ENCODE measurements at regions not wholly inside any gene's neighbourhood (a gene's known extent, or its start where the extent isn't known, plus 50 kb on each side); places are given as distances from the start of the nearest gene placed in this dataset.

- DNase-seq: no peak
- H3K27ac Mint-ChIP-seq: no peak overlapping the region
- H3K9me3 Mint-ChIP-seq (ENCODE audit: low read depth): no peaks in the 10 kb centered on the region
- no peak for ATAC-seq
- CTCF ChIA-PET: no interaction called here
- no peaks in the 10 kb centered on the region for H3K4me1 Mint-ChIP-seq
- no peaks in the 10 kb centered on the region for H3K27me3 Mint-ChIP-seq
- H3K4me3 Mint-ChIP-seq: no peak overlapping the region
- no peaks in the 10 kb centered on the region for H3K36me3 Mint-ChIP-seq
Measured at GRCh38 chr18:68233018-68233417, 481.9 kb downstream of the TMX3 start.

- DNase-seq: no peak
- no peaks in the 10 kb centered on the region for H3K4me1 Mint-ChIP-seq
- H3K36me3 Mint-ChIP-seq: no peaks in the 10 kb centered on the region
- H3K9me3 Mint-ChIP-seq (ENCODE audit: low read depth): no peaks in the 10 kb centered on the region
- CTCF ChIA-PET: no interaction called here
- H3K27ac Mint-ChIP-seq: no peak overlapping the region
- H3K27me3 Mint-ChIP-seq: no peaks in the 10 kb centered on the region
- ATAC-seq: no peak
- no peak overlapping the region for H3K4me3 Mint-ChIP-seq
Measured at GRCh38 chr18:68229351-68229750, 485.6 kb downstream of the TMX3 start.

DNA sequence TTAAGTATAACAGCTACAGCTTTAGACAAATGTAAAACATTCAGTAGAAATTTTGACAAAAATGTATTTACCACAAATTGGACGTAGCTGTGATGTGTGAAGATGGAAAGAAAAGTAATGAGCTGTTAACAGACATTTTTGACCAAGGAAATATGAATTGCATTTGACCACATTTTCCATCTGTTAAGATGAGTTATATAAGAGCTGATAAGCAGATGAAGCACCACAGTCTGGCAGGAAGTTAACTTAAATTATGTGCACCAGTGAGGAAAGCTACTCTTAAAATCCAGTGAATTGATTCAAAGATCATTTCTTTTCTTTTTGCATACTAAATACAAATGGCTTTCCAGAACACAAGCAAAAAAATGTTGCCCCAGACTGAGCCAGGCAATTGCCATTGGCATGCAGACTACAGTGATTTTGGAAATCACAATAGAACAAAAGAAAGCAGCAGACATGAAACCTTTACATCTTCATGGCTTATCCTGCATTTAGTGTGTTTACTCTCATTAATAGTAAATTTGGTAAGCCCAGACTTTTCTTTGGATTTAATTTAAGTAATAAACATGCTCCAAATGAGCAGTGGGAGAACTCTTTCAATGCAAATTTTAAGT, 493.7 kb downstream of the TMX3 start:
- Mint-ChIP-seq H3K9me3 (ENCODE audit: low read depth) (no peaks in the 10 kb centered on the region), H3K27me3 (no peaks in the 10 kb centered on the region), H3K4me3 (no peak overlapping the region), H3K36me3 (no peaks in the 10 kb centered on the region), H3K4me1 (no peaks in the 10 kb centered on the region), H3K27ac (no peak overlapping the region)
- CTCF ChIA-PET: no interaction called here
- no peak for DNase-seq
- no peak for ATAC-seq

- Mint-ChIP-seq H3K4me3 (no peak overlapping the region), H3K9me3 (ENCODE audit: low read depth) (no peaks in the 10 kb centered on the region), H3K4me1 (no peaks in the 10 kb centered on the region), H3K27ac (no peak overlapping the region), H3K27me3 (no peaks in the 10 kb centered on the region), H3K36me3 (no peaks in the 10 kb centered on the region)
- DNase-seq: no peak
- ATAC-seq: no peak
- CTCF ChIA-PET: no interaction called here
Measured at GRCh38 chr18:68220458-68220857, 494.4 kb downstream of the TMX3 start.

DNA sequence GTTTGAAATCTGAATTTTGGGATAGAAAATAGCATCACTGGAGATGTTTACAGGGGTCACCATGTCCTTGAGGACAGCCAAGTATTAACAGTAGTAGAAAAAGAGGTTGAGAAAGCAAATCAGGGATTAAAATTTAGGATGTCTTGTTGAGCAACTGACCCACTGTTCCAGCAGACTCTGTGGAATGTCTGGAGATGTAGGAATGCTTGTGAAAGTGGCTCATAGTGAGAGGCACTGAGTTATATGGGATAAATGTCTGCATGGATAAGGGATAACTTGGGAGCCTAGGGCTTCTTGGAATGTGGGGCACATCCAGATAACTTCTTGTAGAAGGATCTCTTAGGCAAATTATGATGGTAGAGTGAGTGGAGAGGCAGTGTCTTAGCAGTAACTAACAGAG, 495.0 kb downstream of the TMX3 start:
- ATAC-seq: no peak
- DNase-seq: no peak
- Mint-ChIP-seq H3K27me3 (no peaks in the 10 kb centered on the region), H3K9me3 (ENCODE audit: low read depth) (no peaks in the 10 kb centered on the region), H3K4me1 (no peaks in the 10 kb centered on the region), H3K36me3 (no peaks in the 10 kb centered on the region), H3K27ac (no peak overlapping the region), H3K4me3 (no peak overlapping the region)
- CTCF ChIA-PET: no interaction called here

DNA sequence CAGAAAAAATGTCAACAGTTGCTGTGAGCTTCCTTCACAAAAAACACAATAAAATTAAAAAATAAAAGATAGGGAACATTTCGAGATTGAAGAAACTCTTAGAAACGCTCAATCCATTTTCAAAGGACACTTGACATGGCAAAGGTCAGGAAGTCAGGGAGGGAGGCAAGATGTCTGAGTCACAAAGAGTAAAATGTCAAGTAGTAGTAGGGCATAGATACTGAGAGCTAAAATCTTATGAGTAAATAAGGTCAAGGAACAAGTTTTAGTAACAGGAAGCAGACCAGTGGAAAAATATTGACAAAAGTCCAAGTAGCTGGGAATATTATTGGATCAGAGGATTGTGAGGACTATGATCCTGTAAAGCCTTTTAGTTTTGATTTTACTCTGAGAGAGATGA, 495.6 kb downstream of the TMX3 start:
- Mint-ChIP-seq H3K27me3 (no peaks in the 10 kb centered on the region), H3K4me3 (no peak overlapping the region), H3K27ac (no peak overlapping the region), H3K9me3 (ENCODE audit: low read depth) (no peaks in the 10 kb centered on the region), H3K4me1 (no peaks in the 10 kb centered on the region), H3K36me3 (no peaks in the 10 kb centered on the region)
- no peak for DNase-seq
- CTCF ChIA-PET: no interaction called here
- no peak for ATAC-seq

DNA sequence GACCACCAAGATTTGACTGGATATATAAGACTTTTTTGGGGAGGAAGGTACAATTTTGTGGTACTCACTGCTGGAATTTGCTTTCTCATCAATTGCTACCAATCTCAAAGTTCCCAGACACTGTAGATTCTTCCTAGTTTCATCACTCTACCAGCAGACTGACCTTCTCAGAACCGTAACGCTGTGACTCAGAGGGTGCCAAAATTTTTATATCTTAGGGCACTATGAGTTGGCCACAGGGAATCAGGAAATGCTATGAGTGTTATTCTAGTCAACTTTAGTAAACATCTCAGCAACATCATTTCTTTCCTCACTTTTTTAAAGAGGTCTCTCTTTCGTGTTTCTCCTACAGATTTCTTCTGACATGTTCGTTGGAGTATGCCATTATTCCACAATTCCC, 499.0 kb downstream of the TMX3 start:
- H3K27me3 Mint-ChIP-seq: no peaks in the 10 kb centered on the region
- no peaks in the 10 kb centered on the region for H3K4me1 Mint-ChIP-seq
- DNase-seq: no peak
- no peaks in the 10 kb centered on the region for H3K36me3 Mint-ChIP-seq
- no peak overlapping the region for H3K27ac Mint-ChIP-seq
- CTCF ChIA-PET: no interaction called here
- H3K4me3 Mint-ChIP-seq: no peak overlapping the region
- H3K9me3 Mint-ChIP-seq (ENCODE audit: low read depth): no peaks in the 10 kb centered on the region
- ATAC-seq: no peak

DNA sequence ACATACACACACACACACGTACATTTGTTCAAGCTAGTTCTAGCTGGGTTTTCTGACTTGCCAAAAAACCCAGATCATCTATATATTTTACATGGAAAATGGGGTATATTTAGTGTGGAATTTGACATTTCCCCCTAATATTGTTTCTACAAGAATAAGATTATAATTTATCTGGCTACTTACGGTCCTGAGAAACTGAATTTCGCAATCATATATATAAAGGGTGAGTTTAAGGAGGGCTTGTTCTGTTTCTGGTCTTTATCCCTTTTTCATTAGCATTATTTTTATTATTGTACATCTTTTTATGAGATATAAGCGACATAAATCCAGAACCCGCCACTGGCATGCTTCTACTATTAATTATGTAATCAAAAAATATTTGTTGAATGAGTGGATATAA, 528.9 kb downstream of the TMX3 start:
- H3K27ac Mint-ChIP-seq: no peak overlapping the region
- CTCF ChIA-PET: no interaction called here
- H3K4me1 Mint-ChIP-seq: no peaks in the 10 kb centered on the region
- no peaks in the 10 kb centered on the region for H3K27me3 Mint-ChIP-seq
- no peaks in the 10 kb centered on the region for H3K9me3 Mint-ChIP-seq (ENCODE audit: low read depth)
- ATAC-seq: no peak
- no peak for DNase-seq
- H3K36me3 Mint-ChIP-seq: no peaks in the 10 kb centered on the region
- H3K4me3 Mint-ChIP-seq: no peak overlapping the region

- Mint-ChIP-seq H3K4me1 (no peaks in the 10 kb centered on the region), H3K36me3 (no peaks in the 10 kb centered on the region), H3K9me3 (ENCODE audit: low read depth) (no peaks in the 10 kb centered on the region), H3K27me3 (no peaks in the 10 kb centered on the region), H3K4me3 (no peak overlapping the region), H3K27ac (no peak overlapping the region)
- ATAC-seq (no peak), DNase-seq (no peak)
- CTCF ChIA-PET: no interaction called here
Measured at GRCh38 chr18:68181956-68182355, 533.0 kb downstream of the TMX3 start.

DNA sequence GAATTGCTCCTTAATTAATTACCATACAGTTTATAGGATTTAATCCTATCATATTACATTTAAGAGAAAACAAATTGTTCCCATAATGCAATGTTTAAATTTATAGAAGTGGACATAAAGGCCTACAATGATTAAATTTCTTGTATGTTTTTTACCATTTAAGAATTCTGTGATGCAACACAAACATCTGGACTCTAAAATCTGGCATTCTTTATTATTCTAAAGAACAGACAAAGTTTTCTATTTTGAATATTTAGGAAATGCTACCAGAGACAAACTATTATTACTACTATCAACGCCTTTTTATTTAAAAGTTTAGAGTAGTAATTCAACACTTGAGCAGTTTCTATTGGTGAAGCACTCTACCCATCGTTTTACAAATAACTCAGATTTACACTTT, 535.1 kb downstream of the TMX3 start:
- Mint-ChIP-seq H3K4me3 (no peak overlapping the region), H3K27ac (no peak overlapping the region), H3K36me3 (no peaks in the 10 kb centered on the region), H3K27me3 (no peaks in the 10 kb centered on the region), H3K4me1 (no peaks in the 10 kb centered on the region), H3K9me3 (ENCODE audit: low read depth) (no peaks in the 10 kb centered on the region)
- DNase-seq: no peak
- CTCF ChIA-PET: no interaction called here
- ATAC-seq: no peak

- H3K27ac Mint-ChIP-seq: no peak overlapping the region
- DNase-seq (no peak), ATAC-seq (no peak)
- no peaks in the 10 kb centered on the region for H3K4me1 Mint-ChIP-seq
- no peak overlapping the region for H3K4me3 Mint-ChIP-seq
- no peaks in the 10 kb centered on the region for H3K27me3 Mint-ChIP-seq
- CTCF ChIA-PET: no interaction called here
- H3K9me3 Mint-ChIP-seq (ENCODE audit: low read depth): peaks cover 2% of the 10 kb centered on the region
- no peaks in the 10 kb centered on the region for H3K36me3 Mint-ChIP-seq
Measured at GRCh38 chr18:68178921-68179320, 536.0 kb downstream of the TMX3 start.

DNA sequence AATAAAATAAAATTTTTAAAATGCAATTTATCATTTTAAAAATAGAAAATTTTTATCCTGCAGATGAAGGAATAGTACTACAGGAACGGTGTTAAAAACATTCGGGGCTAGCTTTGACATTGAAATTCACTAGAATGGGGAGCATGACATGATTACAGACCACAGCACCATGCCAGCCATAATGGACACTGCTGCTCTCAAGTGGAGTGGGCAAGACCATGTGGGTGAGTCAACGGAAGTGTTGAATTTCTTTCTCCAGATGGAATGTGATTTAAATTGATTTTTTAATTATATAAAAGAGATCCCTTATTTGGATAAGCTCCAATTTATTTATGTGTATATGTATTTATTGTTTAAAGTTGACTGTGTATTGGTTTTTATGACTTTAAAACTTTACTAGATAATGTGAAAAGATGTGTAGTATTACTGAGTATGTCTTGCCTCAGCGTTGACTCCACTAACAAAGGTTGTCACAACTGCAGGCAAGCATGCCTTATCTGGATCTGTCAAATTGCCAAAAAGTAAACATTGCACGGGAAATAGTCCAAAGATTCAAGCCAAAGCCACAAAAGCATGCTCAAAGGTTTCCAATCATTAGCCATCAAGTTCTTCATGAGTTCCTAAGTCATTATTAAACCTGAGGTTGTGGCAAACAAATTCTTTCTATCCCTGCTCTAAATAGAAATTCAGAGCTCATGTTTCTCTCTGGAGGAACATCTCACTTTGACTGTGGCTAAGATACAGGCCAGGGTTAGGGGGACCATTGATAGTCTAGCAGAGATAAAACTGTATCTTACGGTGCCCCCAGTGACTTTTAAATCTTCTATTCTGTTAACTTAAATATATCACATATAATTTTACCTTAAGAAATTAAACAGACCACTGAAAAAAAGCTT, 536.9 kb downstream of the TMX3 start:
- peaks cover 2% of the 10 kb centered on the region for H3K9me3 Mint-ChIP-seq (ENCODE audit: low read depth)
- H3K27me3 Mint-ChIP-seq: no peaks in the 10 kb centered on the region
- H3K4me1 Mint-ChIP-seq: no peaks in the 10 kb centered on the region
- no peak overlapping the region for H3K4me3 Mint-ChIP-seq
- CTCF ChIA-PET: no interaction called here
- no peaks in the 10 kb centered on the region for H3K36me3 Mint-ChIP-seq
- ATAC-seq (no peak), DNase-seq (no peak)
- H3K27ac Mint-ChIP-seq: no peak overlapping the region

DNA sequence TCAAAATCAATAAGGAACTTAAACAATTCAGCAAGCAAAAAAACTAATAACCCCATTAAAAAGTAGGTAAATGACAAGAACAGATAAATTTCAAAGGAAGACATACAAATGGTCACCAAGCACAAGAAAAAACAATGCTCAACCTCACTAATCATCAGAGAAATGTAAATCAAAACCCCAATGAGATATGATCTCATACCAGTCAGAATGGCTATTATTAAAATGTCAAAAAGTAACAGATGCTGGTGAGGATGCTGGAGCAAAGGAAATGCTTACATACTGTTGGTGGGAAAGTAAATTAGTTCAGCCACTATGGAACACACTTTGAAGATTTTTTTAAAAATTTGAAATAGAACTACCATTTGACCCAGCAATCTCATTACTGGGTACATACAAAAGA, 538.0 kb downstream of the TMX3 start:
- Mint-ChIP-seq H3K4me1 (no peaks in the 10 kb centered on the region), H3K27me3 (no peaks in the 10 kb centered on the region), H3K36me3 (no peaks in the 10 kb centered on the region), H3K27ac (no peak overlapping the region), H3K9me3 (ENCODE audit: low read depth) (peaks cover 2% of the 10 kb centered on the region), H3K4me3 (no peak overlapping the region)
- DNase-seq (no peak), ATAC-seq (no peak)
- CTCF ChIA-PET: no interaction called here

DNA sequence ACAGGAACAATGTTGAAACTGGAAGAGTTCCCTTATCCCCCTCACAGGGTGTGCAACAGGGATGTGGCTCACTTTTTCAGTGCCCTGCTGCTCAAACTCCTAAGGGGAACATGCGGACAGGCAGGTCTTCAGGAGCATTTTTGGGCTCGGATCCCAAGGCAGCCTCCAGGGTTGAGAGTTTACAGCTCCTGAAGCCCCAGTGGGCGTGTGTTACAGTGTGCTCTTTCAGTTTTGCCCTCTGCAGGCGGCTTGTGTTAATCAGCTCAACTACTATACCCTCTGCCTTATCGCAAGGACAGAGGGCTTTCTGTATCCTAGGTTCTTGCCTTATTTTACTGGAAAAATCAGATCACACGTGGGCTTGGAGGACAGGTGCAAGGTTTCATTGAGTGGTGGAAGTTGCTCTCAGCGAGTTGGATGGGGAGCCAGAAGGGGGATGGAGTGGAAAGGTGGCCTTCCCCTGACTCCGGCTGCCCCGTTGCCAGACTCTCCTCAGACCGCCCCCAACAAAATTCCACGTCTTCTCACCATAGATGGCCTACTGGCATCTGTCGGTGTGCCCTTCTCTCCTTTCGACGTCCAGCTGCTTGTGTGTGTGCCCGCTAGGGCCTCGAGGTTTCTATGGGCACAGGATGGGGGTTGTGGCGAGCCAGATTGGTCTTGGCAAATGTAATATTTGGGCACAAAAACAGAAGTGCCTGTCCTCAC, 541.9 kb downstream of the TMX3 start:
- ATAC-seq (no peak), DNase-seq (no peak)
- CTCF ChIA-PET: no interaction called here
- Mint-ChIP-seq H3K4me1 (no peaks in the 10 kb centered on the region), H3K36me3 (no peaks in the 10 kb centered on the region), H3K9me3 (ENCODE audit: low read depth) (peaks cover 2% of the 10 kb centered on the region), H3K4me3 (no peak overlapping the region), H3K27ac (no peak overlapping the region), H3K27me3 (no peaks in the 10 kb centered on the region)

All from activated CD8-positive, alpha-beta memory T cell treated with anti-CD3 and anti-CD28 coated beads, Interleukin-2, amount 10 ng/mL, durations not matched to agents 7 days and 5 days (primary cell).